ENCODE measurements at regions not wholly inside any gene's neighbourhood (a gene's known extent, or its start where the extent isn't known, plus 50 kb on each side); places are given as distances from the start of the nearest gene placed in this dataset.

DNA sequence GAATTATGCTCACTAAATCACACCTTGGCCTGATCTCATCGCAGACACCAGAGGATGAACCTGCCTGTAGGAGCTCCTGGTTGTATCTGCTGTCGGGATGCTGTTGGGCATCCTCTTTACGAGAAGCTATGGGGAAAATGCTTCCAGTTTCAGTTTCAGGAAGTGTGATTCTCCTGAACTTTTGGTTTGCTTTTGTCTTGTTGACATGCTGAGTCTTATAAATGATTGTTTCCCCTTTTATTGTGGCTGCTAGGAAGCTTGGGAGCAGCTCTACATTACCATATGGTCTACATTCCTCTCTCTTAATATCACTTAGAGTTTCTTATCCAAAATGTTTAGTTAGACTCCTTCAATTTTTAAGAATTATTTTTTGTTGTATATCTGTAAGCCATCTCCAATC is 227.5 kb downstream of the MTX2 start:
- no peaks in the 10 kb centered on the region for H3K36me3 ChIP-seq (ENCODE audit: control insufficient read depth in 2 of 2, insufficient read depth in 1 of 2, low read length in 2 of 2)
- H3K9me3 ChIP-seq (ENCODE audit: control insufficient read depth, insufficient read depth, low read depth, low read length), result no peaks in the 10 kb centered on the region
- POLR2A ChIA-PET, result no interaction called here
- peaks cover 7% of the 10 kb centered on the region for H3K4me1 ChIP-seq (ENCODE audit: control insufficient read depth, insufficient read depth, low read length)
- CTCF ChIA-PET, result interaction anchor here (0.6 to 1.1 kb wide), 3 partner anchors 27 to 369 kb away, joined by 3 read pairs; no protein-coding TSS in a partner anchor
- TF ChIP-seq ZNF132 (tag by site-specific recombination; IDR thresholded peaks at IDR 0.05; ENCODE audit: borderline replicate concordance), result no peak
- TF ChIP-seq ZNF837 (tag by site-specific recombination; IDR thresholded peaks at IDR 0.05), result no peak
- no peak for TF ChIP-seq ZNF791 (tag by site-specific recombination; IDR thresholded peaks at IDR 0.05)
- no peak for TF ChIP-seq YY1 (tag by site-specific recombination; IDR thresholded peaks at IDR 0.05)
- TF ChIP-seq ZNF548 (tag by site-specific recombination; IDR thresholded peaks at IDR 0.05), result no peak
- no peak for TF ChIP-seq ZNF175 (tag by site-specific recombination; IDR thresholded peaks at IDR 0.05)
- no peak for TF ChIP-seq ZFP37 (tag by site-specific recombination; IDR thresholded peaks at IDR 0.05)
- TF ChIP-seq KLF16 (tag by site-specific recombination; IDR thresholded peaks at IDR 0.05), result no peak
- no peak for TF ChIP-seq ZNF555 (tag by site-specific recombination; conservative IDR thresholded peaks at IDR 0.05)
- H3K27ac ChIP-seq (ENCODE audit: extremely low read depth, low read depth, low read length), result no peak overlapping the region
- H3K4me3 ChIP-seq (ENCODE audit: low read depth, low read length), result no peak overlapping the region

GRCh38 chr2:176500901-176501300 is 231.7 kb downstream of the MTX2 start:
- ChIA-PET POLR2A (no interaction called here), CTCF (interaction anchor here (0.7 to 1.3 kb wide), 4 partner anchors 28 to 170 kb away, joined by 3 to 4 read pairs (median 3); no protein-coding TSS in a partner anchor)
- Histone ChIP-seq H3K36me3 (ENCODE audit: control insufficient read depth in 2 of 2, insufficient read depth in 1 of 2, low read length in 2 of 2) (no peaks in the 10 kb centered on the region), H3K27ac (ENCODE audit: extremely low read depth, low read depth, low read length) (no peak overlapping the region), H3K4me3 (ENCODE audit: low read depth, low read length) (no peak overlapping the region), H3K9me3 (ENCODE audit: control insufficient read depth, insufficient read depth, low read depth, low read length) (no peaks in the 10 kb centered on the region), H3K4me1 (ENCODE audit: control insufficient read depth, insufficient read depth, low read length) (peaks cover 24% of the 10 kb centered on the region)
- TF ChIP-seq, protein P1, sequence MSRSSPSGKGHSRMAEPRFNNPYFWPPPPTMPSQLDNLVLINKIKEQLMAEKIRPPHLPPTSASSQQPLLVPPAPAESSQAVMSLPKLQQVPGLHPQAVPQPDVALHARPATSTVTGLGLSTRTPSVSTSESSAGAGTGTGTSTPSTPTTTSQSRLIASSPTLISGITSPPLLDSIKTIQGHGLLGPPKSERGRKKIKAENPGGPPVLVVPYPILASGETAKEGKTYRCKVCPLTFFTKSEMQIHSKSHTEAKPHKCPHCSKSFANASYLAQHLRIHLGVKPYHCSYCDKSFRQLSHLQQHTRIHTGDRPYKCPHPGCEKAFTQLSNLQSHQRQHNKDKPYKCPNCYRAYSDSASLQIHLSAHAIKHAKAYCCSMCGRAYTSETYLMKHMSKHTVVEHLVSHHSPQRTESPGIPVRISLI (tag by site-specific recombination; IDR thresholded peaks at IDR 0.05), result 0 out of 2 replicates have a peak, but pooled peaks have one; percentile 27
- TF ChIP-seq FEZF1 (tag by site-specific recombination; IDR thresholded peaks at IDR 0.05) (peak; percentile 33), ZNF354C (tag by site-specific recombination; IDR thresholded peaks at IDR 0.05; ENCODE audit: borderline replicate concordance, low read depth) (no peak), PRDM10 (tag by site-specific recombination; IDR thresholded peaks at IDR 0.05) (peak; percentile 60; the same call in 1 of the 2 replicates)

- peaks cover 24% of the 10 kb centered on the region for H3K4me1 ChIP-seq (ENCODE audit: control insufficient read depth, insufficient read depth, low read length)
- no peaks in the 10 kb centered on the region for H3K36me3 ChIP-seq (ENCODE audit: control insufficient read depth in 2 of 2, insufficient read depth in 1 of 2, low read length in 2 of 2)
- no peak overlapping the region for H3K27ac ChIP-seq (ENCODE audit: extremely low read depth, low read depth, low read length)
- H3K4me3 ChIP-seq (ENCODE audit: low read depth, low read length), result no peak overlapping the region
- CTCF ChIA-PET, result no interaction called here
- H3K9me3 ChIP-seq (ENCODE audit: control insufficient read depth, insufficient read depth, low read depth, low read length), result no peaks in the 10 kb centered on the region
- POLR2A ChIA-PET, result no interaction called here
- no peak for TF ChIP-seq SETDB1 (IDR thresholded peaks at IDR 0.05; ENCODE audit: insufficient read length, low read length)
- no peak for TF ChIP-seq PRDM10 (tag by site-specific recombination; IDR thresholded peaks at IDR 0.05)
- TF ChIP-seq ZNF843 (tag by site-specific recombination; IDR thresholded peaks at IDR 0.05), result no peak
- TF ChIP-seq ZNF266 (tag by site-specific recombination; IDR thresholded peaks at IDR 0.05; ENCODE audit: low read depth), result no peak
- no peak for TF ChIP-seq ZNF121 (tag by site-specific recombination; IDR thresholded peaks at IDR 0.05)
- no peak for TF ChIP-seq EGR2 (tag by site-specific recombination; IDR thresholded peaks at IDR 0.05; ENCODE audit: low read depth)
- no peak for TF ChIP-seq ZNF398 (tag by site-specific recombination; IDR thresholded peaks at IDR 0.05)
- TF ChIP-seq ZNF621 (tag by site-specific recombination; IDR thresholded peaks at IDR 0.05), result no peak
- no peak for TF ChIP-seq ZNF292 (tag by site-specific recombination; IDR thresholded peaks at IDR 0.05; ENCODE audit: borderline replicate concordance, low read depth)
- no peak for TF ChIP-seq GLI4 (tag by site-specific recombination; IDR thresholded peaks at IDR 0.05)
- no peak for TF ChIP-seq ZNF202 (tag by site-specific recombination; IDR thresholded peaks at IDR 0.05; ENCODE audit: borderline replicate concordance)
Observed at GRCh38 chr2:176501617-176502016, 232.4 kb downstream of the MTX2 start.
